BJ (cell line): ENCODE measurements at regions not wholly inside any gene's neighbourhood (a gene's known extent, or its start where the extent isn't known, plus 50 kb on each side); places are given as distances from the start of the nearest gene placed in this dataset.

Experiments used
- CTCF ChIA-PET: fragments of 350-600 bp; formaldehyde crosslinking; extraction: SDS; loops from one replicate; lab custom pipeline; 2021; ENCODE audit warnings: antibody characterized with exemption, inconsistent platforms; lab: Yijun Ruan, JAX
- POLR2A ChIA-PET: fragments of 300-600 bp; sonication (Branson Sonifier 250); formaldehyde crosslinking; extraction: SDS; loops from one replicate; lab custom pipeline; 2021; ENCODE audit warnings: antibody characterized with exemption; lab: Charles Lee
- DNase-seq: peaks from one replicate; pipeline ENCODE4 v3.0.0-alpha.2; 2011; ENCODE audit warnings: low read depth
- H3K27me3 ChIP-seq: 2 replicates; pipeline ENCODE4 v1.6.0; 2011; ENCODE audit warnings: low read length; ENCODE audit not compliant: control insufficient read depth, insufficient read depth
- H3K36me3 ChIP-seq: 2 replicates; pipeline ENCODE4 v1.5.1; 2011; ENCODE audit warnings: low read length; ENCODE audit not compliant: control insufficient read depth, insufficient read depth
- H3K4me3 ChIP-seq: 2 replicates; pipeline ENCODE4 v1.5.1; 2011; ENCODE audit warnings: low read depth, mild to moderate bottlenecking, control low read depth, low read length
- TF ChIP-seq, protein P1 (sequence below): IDR thresholded peaks from 2 replicates; pipeline ENCODE4 v1.5.1; 2011; ENCODE audit warnings: low read depth, mild to moderate bottlenecking, control low read depth, inconsistent platforms, low read length, moderate library complexity; ENCODE audit not compliant: insufficient read depth

- Histone ChIP-seq H3K27me3 (peaks cover 3% of the 10 kb centered on the region; the same call in 1 of the 2 replicates), H3K4me3 (no peak overlapping the region), H3K36me3 (no peaks in the 10 kb centered on the region)
- CTCF ChIA-PET = interaction anchor here (1.1 kb wide), 1 partner anchor 14 kb away, joined by 4 read pairs; no protein-coding TSS in a partner anchor
- TF ChIP-seq, protein P1, sequence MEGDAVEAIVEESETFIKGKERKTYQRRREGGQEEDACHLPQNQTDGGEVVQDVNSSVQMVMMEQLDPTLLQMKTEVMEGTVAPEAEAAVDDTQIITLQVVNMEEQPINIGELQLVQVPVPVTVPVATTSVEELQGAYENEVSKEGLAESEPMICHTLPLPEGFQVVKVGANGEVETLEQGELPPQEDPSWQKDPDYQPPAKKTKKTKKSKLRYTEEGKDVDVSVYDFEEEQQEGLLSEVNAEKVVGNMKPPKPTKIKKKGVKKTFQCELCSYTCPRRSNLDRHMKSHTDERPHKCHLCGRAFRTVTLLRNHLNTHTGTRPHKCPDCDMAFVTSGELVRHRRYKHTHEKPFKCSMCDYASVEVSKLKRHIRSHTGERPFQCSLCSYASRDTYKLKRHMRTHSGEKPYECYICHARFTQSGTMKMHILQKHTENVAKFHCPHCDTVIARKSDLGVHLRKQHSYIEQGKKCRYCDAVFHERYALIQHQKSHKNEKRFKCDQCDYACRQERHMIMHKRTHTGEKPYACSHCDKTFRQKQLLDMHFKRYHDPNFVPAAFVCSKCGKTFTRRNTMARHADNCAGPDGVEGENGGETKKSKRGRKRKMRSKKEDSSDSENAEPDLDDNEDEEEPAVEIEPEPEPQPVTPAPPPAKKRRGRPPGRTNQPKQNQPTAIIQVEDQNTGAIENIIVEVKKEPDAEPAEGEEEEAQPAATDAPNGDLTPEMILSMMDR = no peak
- POLR2A ChIA-PET = no interaction called here
- no peak for DNase-seq
Observed at GRCh38 chr15:69538379-69538778, 85.8 kb downstream of the RPLP1 start.

DNA sequence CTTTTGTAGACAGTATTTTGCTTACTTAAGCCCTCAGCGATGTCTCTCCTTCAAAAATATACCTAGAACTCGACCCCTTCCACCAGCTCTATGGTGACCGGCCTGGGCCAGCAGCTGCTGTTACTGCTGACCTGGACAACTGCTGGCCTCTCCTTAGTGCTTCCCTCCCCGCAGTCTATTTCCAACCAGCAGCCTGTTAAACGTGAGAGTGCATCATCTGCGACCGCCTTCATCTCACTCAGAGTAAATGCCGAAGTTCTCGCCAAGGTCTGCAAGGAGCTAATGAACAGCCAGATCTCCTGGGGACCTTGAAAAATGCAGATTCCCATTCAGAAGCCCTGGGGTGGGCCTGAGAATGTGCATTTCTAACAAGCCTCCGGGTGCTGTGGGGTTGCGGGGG lies 86.7 kb downstream of the RPLP1 start:
- ChIA-PET CTCF (interaction anchor here (1.1 kb wide), 1 partner anchor 15 kb away, joined by 4 read pairs; no protein-coding TSS in a partner anchor), POLR2A (no interaction called here)
- Histone ChIP-seq H3K36me3 (no peaks in the 10 kb centered on the region), H3K4me3 (no peak overlapping the region), H3K27me3 (peaks cover 3% of the 10 kb centered on the region; the same call in 1 of the 2 replicates)
- TF ChIP-seq, protein P1 = no peak
- DNase-seq = no peak

DNA sequence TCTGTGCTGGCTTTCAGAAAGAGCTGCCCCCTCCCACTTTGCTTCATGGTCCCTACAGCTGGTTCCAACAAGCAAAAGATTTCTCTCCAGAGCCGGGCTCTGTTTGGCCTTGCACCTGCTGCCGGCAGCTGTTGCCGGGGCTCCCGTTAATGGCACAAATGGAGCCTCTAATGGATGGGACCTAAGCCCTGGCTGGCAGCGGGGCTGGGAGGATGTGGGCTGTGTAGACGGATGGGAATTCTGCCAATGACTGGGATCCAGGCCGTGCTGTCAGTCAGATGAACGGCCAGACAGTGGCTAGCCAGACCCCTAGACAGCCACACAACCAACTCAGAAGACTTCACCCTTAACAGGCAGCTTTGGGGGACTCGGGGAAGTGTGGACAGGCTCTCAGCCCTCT lies 88.0 kb downstream of the RPLP1 start:
- TF ChIP-seq, protein P1 = no peak
- ChIA-PET CTCF (interaction anchor here (0.6 kb wide), 1 partner anchor 599 kb away, joined by 3 read pairs; no protein-coding TSS in a partner anchor), POLR2A (no interaction called here)

DNA sequence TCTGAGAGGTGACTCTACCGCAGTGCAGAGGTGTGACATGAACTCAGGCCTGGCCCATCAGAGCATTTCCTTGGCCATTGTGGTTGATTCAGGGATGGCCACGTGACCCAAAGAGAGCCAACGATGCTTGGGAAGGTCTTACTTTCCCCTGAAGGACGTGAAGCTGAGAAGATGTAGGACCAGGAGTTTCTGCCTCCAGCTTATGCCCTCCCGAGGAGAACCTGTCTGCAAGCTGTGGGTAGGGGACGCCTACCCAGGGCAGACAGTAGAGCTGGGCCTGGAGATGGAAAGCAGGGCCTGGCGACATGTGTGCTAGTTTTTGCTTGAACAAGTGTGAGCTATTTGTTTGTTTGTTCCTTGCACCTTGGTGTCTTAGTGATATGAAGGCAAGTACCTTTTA lies 89.4 kb downstream of the RPLP1 start:
- TF ChIP-seq, protein P1 = no peak
- CTCF ChIA-PET = interaction anchor here (1.0 to 2.0 kb wide), 2 partner anchors 11 to 946 kb away, joined by 4 to 5 read pairs; no protein-coding TSS in a partner anchor
- Histone ChIP-seq H3K27me3 (peaks cover 7% of the 10 kb centered on the region), H3K4me3 (no peak overlapping the region), H3K36me3 (no peaks in the 10 kb centered on the region)
- POLR2A ChIA-PET = no interaction called here
- no peak for DNase-seq

More for the DNA sequence above, 88.0 kb downstream of the RPLP1 start:
- Histone ChIP-seq H3K4me3 (no peak overlapping the region), H3K27me3 (peaks cover 7% of the 10 kb centered on the region), H3K36me3 (no peaks in the 10 kb centered on the region)
- no peak for DNase-seq

- POLR2A ChIA-PET = no interaction called here
- Histone ChIP-seq H3K4me3 (no peak overlapping the region), H3K36me3 (no peaks in the 10 kb centered on the region), H3K27me3 (peaks cover 7% of the 10 kb centered on the region)
- CTCF ChIA-PET = interaction anchor here (2.0 kb wide), 1 partner anchor 9 kb away, joined by 4 read pairs; no protein-coding TSS in a partner anchor
- TF ChIP-seq, protein P1 = no peak
- no peak for DNase-seq
Observed at GRCh38 chr15:69543681-69544364, 91.2 kb downstream of the RPLP1 start.
